OCI-LY7 (cell line): ENCODE measurements at regions not wholly inside any gene's neighbourhood (a gene's known extent, or its start where the extent isn't known, plus 50 kb on each side); places are given as distances from the start of the nearest gene placed in this dataset.

ENCODE experiments used
- CTCF ChIP-seq: fragments of 200-600 bp; sonication (generic); conservative IDR thresholded peaks from 2 replicates; pipeline ENCODE4 v1.5.1; 2014; ENCODE audit warnings: mild to moderate bottlenecking, antibody characterized with exemption, low read length, moderate library complexity, mixed read lengths
- EZH2phosphoT487 ChIP-seq: fragments of 200-600 bp; sonication (generic); IDR thresholded peaks from 2 replicates; pipeline ENCODE4 v1.6.1; 2018; ENCODE audit warnings: low read depth, borderline replicate concordance, mild to moderate bottlenecking, mixed run types, antibody characterized with exemption, low read length, moderate library complexity, mixed read lengths

- no peak for TF ChIP-seq CTCF
- TF ChIP-seq EZH2phosphoT487, result no peak
Measured at GRCh38 chr20:47887064-47887463, 101.8 kb upstream of the SULF2 start.
